ENCODE measurements at regions not wholly inside any gene's neighbourhood (a gene's known extent, or its start where the extent isn't known, plus 50 kb on each side); places are given as distances from the start of the nearest gene placed in this dataset.

DNA sequence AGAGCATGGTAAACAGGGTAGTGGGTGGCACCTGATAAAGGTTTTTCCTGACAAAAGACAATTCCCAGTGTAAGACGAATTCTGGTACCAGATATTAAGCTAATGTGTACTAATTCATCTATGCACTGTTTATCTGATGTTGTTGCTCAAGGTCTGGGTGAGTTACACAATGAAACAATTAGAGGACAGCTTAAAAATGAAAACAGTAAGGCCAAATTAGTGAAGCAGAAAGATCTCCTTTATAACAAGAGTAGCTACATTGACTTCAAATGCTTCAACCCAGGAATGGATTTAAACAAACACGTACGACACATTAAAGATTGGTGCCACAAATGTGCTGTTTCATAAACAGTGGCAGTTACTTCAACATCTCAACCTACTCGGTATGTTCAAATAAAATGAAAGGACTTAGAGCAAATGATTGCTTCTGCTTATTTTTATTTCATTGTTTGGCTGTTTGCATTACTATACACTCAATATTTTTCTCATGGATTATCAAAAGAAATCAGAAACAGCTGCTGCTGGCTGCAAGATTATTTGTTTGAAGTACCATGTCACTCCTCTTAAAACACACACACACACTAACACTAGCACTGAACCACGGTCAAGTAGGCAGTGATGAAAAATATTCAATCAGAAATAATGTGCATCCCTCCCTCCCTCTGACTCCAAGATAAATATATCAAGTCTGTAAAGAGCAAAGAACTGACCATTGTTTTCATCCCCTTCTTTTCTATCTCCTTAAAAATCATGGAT is 94.4 kb upstream of the RND3 start:
- Histone ChIP-seq H3K4me2 (no peak overlapping the region), H3K27ac (no peak overlapping the region)
- CTCF ChIA-PET, result no interaction called here

DNA sequence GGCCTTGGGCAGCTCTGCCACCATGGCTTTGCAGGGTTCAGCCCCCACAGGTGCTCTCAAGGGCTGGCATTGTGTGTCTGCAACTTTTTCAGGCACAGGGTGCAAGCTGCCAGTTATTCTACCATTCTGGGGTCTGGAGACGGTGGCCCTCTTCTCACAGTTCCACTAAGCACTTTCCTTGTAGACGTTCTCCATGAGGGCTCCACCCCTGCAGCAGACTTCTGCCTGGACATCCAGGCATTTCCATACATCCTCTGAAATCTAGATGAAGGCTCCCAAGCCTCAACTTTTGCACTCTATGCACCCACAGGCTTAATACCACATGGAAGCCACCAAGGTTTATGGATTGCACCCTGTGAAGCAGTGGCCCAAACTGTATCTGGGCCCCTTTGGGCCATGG is 91.0 kb upstream of the RND3 start:
- Histone ChIP-seq H4K20me1 (ENCODE audit: insufficient read depth) (no peaks in the 10 kb centered on the region), H3K27ac (no peak overlapping the region), H3K4me1 (replicated peaks; ENCODE audit: insufficient read depth) (no peaks in the 10 kb centered on the region), H3K4me2 (no peak overlapping the region), H3K79me2 (ENCODE audit: low read depth) (no peaks in the 10 kb centered on the region), H3K9me3 (ENCODE audit: insufficient read depth, low read depth) (no peaks in the 10 kb centered on the region; the same call in 1 of the 2 replicates), H2AFZ (no peak overlapping the region), H3F3A (ENCODE audit: insufficient read depth, low read depth) (no peaks in the 10 kb centered on the region), H3K36me3 (ENCODE audit: low read depth) (no peaks in the 10 kb centered on the region), H3K27me3 (ENCODE audit: insufficient read depth, low read depth) (no peaks in the 10 kb centered on the region), H3K9me2 (ENCODE audit: insufficient read depth) (no peaks in the 10 kb centered on the region), H3K4me3 (no peak overlapping the region)
- no peak for TF ChIP-seq EZH2 (IDR thresholded peaks at IDR 0.05; ENCODE audit: low read depth)
- TF ChIP-seq, protein P1, sequence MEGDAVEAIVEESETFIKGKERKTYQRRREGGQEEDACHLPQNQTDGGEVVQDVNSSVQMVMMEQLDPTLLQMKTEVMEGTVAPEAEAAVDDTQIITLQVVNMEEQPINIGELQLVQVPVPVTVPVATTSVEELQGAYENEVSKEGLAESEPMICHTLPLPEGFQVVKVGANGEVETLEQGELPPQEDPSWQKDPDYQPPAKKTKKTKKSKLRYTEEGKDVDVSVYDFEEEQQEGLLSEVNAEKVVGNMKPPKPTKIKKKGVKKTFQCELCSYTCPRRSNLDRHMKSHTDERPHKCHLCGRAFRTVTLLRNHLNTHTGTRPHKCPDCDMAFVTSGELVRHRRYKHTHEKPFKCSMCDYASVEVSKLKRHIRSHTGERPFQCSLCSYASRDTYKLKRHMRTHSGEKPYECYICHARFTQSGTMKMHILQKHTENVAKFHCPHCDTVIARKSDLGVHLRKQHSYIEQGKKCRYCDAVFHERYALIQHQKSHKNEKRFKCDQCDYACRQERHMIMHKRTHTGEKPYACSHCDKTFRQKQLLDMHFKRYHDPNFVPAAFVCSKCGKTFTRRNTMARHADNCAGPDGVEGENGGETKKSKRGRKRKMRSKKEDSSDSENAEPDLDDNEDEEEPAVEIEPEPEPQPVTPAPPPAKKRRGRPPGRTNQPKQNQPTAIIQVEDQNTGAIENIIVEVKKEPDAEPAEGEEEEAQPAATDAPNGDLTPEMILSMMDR (conservative IDR thresholded peaks at IDR 0.05), result no peak
- BruUV-seq (replicated peaks), result no TSS peak
- ChIA-PET POLR2A (ENCODE audit: unreplicated experiment) (no interaction called here), CTCF (no interaction called here)
- intact Hi-C loops (cut with micrococcal nuclease; ENCODE audit: unreplicated experiment), result no loop called here
- DNase-seq, result no peak

More for the DNA sequence above, 94.4 kb upstream of the RND3 start:
- Histone ChIP-seq H4K20me1 (ENCODE audit: insufficient read depth) (no peaks in the 10 kb centered on the region), H3F3A (ENCODE audit: insufficient read depth, low read depth) (peaks cover 7% of the 10 kb centered on the region), H3K27me3 (ENCODE audit: insufficient read depth, low read depth) (no peaks in the 10 kb centered on the region), H3K79me2 (ENCODE audit: low read depth) (no peaks in the 10 kb centered on the region), H3K36me3 (ENCODE audit: low read depth) (no peaks in the 10 kb centered on the region), H3K9me3 (ENCODE audit: insufficient read depth, low read depth) (peaks cover 8% of the 10 kb centered on the region; the same call in 1 of the 2 replicates), H2AFZ (no peak overlapping the region), H3K4me3 (no peak overlapping the region), H3K4me1 (replicated peaks; ENCODE audit: insufficient read depth) (peaks cover 9% of the 10 kb centered on the region), H3K9me2 (ENCODE audit: insufficient read depth) (no peaks in the 10 kb centered on the region)
- POLR2A ChIA-PET (ENCODE audit: unreplicated experiment), result no interaction called here
- intact Hi-C loops (cut with micrococcal nuclease; ENCODE audit: unreplicated experiment), result no loop called here
- TF ChIP-seq, protein P1 (conservative IDR thresholded peaks at IDR 0.05), result no peak
- TF ChIP-seq EZH2 (IDR thresholded peaks at IDR 0.05; ENCODE audit: low read depth), result no peak
- BruUV-seq (replicated peaks), result no TSS peak
- no peak for DNase-seq

DNA sequence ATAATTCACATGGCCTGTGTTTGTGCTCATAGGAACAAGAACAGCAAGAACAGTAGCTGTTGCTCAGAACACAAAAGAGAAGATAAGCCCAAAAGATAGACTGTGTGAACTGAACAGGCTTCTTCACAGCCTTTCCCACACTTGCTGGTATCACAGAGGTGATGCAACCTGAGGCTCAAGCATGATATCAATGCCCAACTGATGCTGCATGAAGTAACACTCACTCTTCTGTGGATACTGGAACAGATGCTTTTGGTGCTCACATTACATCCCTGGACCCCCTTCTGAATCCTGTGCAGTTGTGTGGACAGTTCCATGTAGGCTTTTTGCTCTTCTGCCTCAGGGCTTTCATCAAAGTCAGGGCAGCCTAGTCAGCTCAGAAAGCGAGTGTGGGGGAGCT is 88.4 kb upstream of the RND3 start:
- Histone ChIP-seq H3K9me2 (ENCODE audit: insufficient read depth) (no peaks in the 10 kb centered on the region), H3F3A (ENCODE audit: insufficient read depth, low read depth) (no peaks in the 10 kb centered on the region), H3K4me1 (replicated peaks; ENCODE audit: insufficient read depth) (no peaks in the 10 kb centered on the region), H4K20me1 (ENCODE audit: insufficient read depth) (no peaks in the 10 kb centered on the region), H3K27ac (no peak overlapping the region), H3K4me3 (no peak overlapping the region), H2AFZ (no peak overlapping the region), H3K79me2 (ENCODE audit: low read depth) (no peaks in the 10 kb centered on the region), H3K4me2 (no peak overlapping the region), H3K27me3 (ENCODE audit: insufficient read depth, low read depth) (no peaks in the 10 kb centered on the region), H3K9me3 (ENCODE audit: insufficient read depth, low read depth) (no peaks in the 10 kb centered on the region; the same call in 1 of the 2 replicates), H3K36me3 (ENCODE audit: low read depth) (no peaks in the 10 kb centered on the region)
- no peak for DNase-seq
- ChIA-PET CTCF (no interaction called here), POLR2A (ENCODE audit: unreplicated experiment) (no interaction called here)
- intact Hi-C loops (cut with micrococcal nuclease; ENCODE audit: unreplicated experiment), result no loop called here
- BruUV-seq (replicated peaks), result no TSS peak
- TF ChIP-seq, protein P1 (conservative IDR thresholded peaks at IDR 0.05), result no peak
- no peak for TF ChIP-seq EZH2 (IDR thresholded peaks at IDR 0.05; ENCODE audit: low read depth)

All from PC-9 (cell line).